WTC11 (cell line): ENCODE measurements at regions not wholly inside any gene's neighbourhood (a gene's known extent, or its start where the extent isn't known, plus 50 kb on each side); places are given as distances from the start of the nearest gene placed in this dataset.

ENCODE experiments used
- ATAC-seq: fragments of 200-7000 bp; cut with Tn5 transposase; 2 replicates; pipeline ENCODE4 v1.10.0; 2021; ENCODE audit warnings: mild to moderate bottlenecking, moderate library complexity
- CTCF ChIA-PET: fragments of 300-600 bp; sonication (Branson Sonifier 250); formaldehyde crosslinking; loops from one replicate; lab custom pipeline; 2021; ENCODE audit warnings: antibody characterized with exemption; lab: Charles Lee
- POLR2A ChIA-PET: fragments of 350-600 bp; sonication (Branson Sonifier 250); formaldehyde crosslinking; loops from one replicate; lab custom pipeline; 2021; ENCODE audit warnings: antibody characterized with exemption; lab: Charles Lee
- DNase-seq: peaks from one replicate; pipeline ENCODE4 v3.0.0; 2021; ENCODE audit warnings: low spot score
- H3K27ac Mint-ChIP-seq: 2 replicates; pipeline ENCODE4 v1.8.0; 2021; ENCODE audit warnings: mixed read lengths
- H3K27me3 Mint-ChIP-seq: 2 replicates; pipeline ENCODE4 v1.8.0; 2021; ENCODE audit warnings: low read depth, mild to moderate bottlenecking, moderate library complexity, mixed read lengths
- H3K36me3 Mint-ChIP-seq: 2 replicates; pipeline ENCODE4 v1.8.0; 2021; ENCODE audit warnings: mixed read lengths
- H3K4me1 Mint-ChIP-seq: 2 replicates; pipeline ENCODE4 v1.8.0; 2022; ENCODE audit warnings: mixed read lengths
- H3K4me3 Mint-ChIP-seq: 2 replicates; pipeline ENCODE4 v1.8.0; 2021; ENCODE audit warnings: mild to moderate bottlenecking, moderate library complexity, mixed read lengths
- H3K9me3 Mint-ChIP-seq: 2 replicates; pipeline ENCODE4 v1.8.0; 2021; ENCODE audit warnings: mixed read lengths
- ATF1 ChIP-seq: sonication (generic); formaldehyde crosslinking; IDR thresholded peaks from 2 replicates; pipeline ENCODE4 v1.8.1; 2023; ENCODE audit warnings: mild to moderate bottlenecking, moderate library complexity, missing genetic modification reagents
- ATF3 ChIP-seq: sonication (generic); formaldehyde crosslinking; conservative IDR thresholded peaks from 2 replicates; pipeline ENCODE4 v1.8.1; 2022; ENCODE audit warnings: mild to moderate bottlenecking, missing genetic modification reagents
- CBFB ChIP-seq: sonication (generic); formaldehyde crosslinking; IDR thresholded peaks from 2 replicates; pipeline ENCODE4 v1.8.1; 2022; ENCODE audit warnings: mild to moderate bottlenecking, low read depth, missing genetic modification reagents
- FOXJ3 ChIP-seq: sonication (generic); formaldehyde crosslinking; IDR thresholded peaks from 2 replicates; pipeline ENCODE4 v1.9.0; 2021; ENCODE audit warnings: missing genetic modification reagents, mild to moderate bottlenecking, borderline replicate concordance
- FOXK1 ChIP-seq: sonication (generic); formaldehyde crosslinking; IDR thresholded peaks from 2 replicates; pipeline ENCODE4 v1.8.0; 2022; ENCODE audit warnings: mild to moderate bottlenecking, moderate library complexity, missing genetic modification reagents
- FOXP1 ChIP-seq: sonication (generic); formaldehyde crosslinking; IDR thresholded peaks from 2 replicates; pipeline ENCODE4 v1.8.0; 2022; ENCODE audit warnings: missing genetic modification reagents, mild to moderate bottlenecking, moderate library complexity, borderline replicate concordance
- GRHL2 ChIP-seq: fragments of 250-450 bp; sonication (Bioruptor Pico); IDR thresholded peaks from 2 replicates; pipeline ENCODE4 v1.8.0; 2022; ENCODE audit warnings: mild to moderate bottlenecking, moderate library complexity; ENCODE audit not compliant: insufficient replicate concordance, severe bottlenecking
- HMGA2 ChIP-seq: fragments of 250-450 bp; sonication (Bioruptor Pico); IDR thresholded peaks from 2 replicates; pipeline ENCODE4 v1.4.0; 2021; ENCODE audit warnings: mild to moderate bottlenecking, moderate library complexity
- IRF1 ChIP-seq: sonication (generic); formaldehyde crosslinking; IDR thresholded peaks from 2 replicates; pipeline ENCODE4 v1.8.0; 2023; ENCODE audit warnings: missing genetic modification reagents
- JUN ChIP-seq: sonication (generic); formaldehyde crosslinking; IDR thresholded peaks from 2 replicates; pipeline ENCODE4 v1.8.0; 2023; ENCODE audit warnings: mild to moderate bottlenecking, missing genetic modification reagents
- MYBL2 ChIP-seq: sonication (generic); formaldehyde crosslinking; IDR thresholded peaks from 2 replicates; pipeline ENCODE4 v1.8.1; 2023; ENCODE audit warnings: mild to moderate bottlenecking, moderate library complexity, missing genetic modification reagents
- RORB ChIP-seq: fragments of 250-450 bp; sonication (Bioruptor Pico); IDR thresholded peaks from 2 replicates; pipeline ENCODE4 v1.9.0; 2021; ENCODE audit warnings: mild to moderate bottlenecking
- STAT6 ChIP-seq: sonication (generic); formaldehyde crosslinking; conservative IDR thresholded peaks from 2 replicates; pipeline ENCODE4 v1.8.1; 2023; ENCODE audit warnings: mild to moderate bottlenecking, low read depth, missing genetic modification reagents, moderate library complexity
- TEAD4 ChIP-seq: sonication (generic); formaldehyde crosslinking; IDR thresholded peaks from 2 replicates; pipeline ENCODE4 v1.8.0; 2022; ENCODE audit warnings: mild to moderate bottlenecking, missing genetic modification reagents
- TF ChIP-seq, protein P1 (sequence below): sonication (generic); formaldehyde crosslinking; IDR thresholded peaks from 2 replicates; pipeline ENCODE4 v1.8.1; 2023; ENCODE audit warnings: mild to moderate bottlenecking, missing genetic modification reagents
- TF ChIP-seq, protein P2 (sequence below): sonication (generic); formaldehyde crosslinking; IDR thresholded peaks from 2 replicates; pipeline ENCODE4 v1.8.1; 2023; ENCODE audit warnings: mild to moderate bottlenecking, moderate library complexity, missing genetic modification reagents
- TF ChIP-seq, protein P3 (sequence below): sonication (generic); formaldehyde crosslinking; IDR thresholded peaks from 2 replicates; pipeline ENCODE4 v1.8.0; 2022; ENCODE audit warnings: mild to moderate bottlenecking, missing genetic modification reagents
- TF ChIP-seq, protein P4 (sequence below): fragments of 250-450 bp; sonication (Bioruptor Pico); IDR thresholded peaks from 2 replicates; pipeline ENCODE4 v1.9.0; 2021; ENCODE audit warnings: mild to moderate bottlenecking

DNA sequence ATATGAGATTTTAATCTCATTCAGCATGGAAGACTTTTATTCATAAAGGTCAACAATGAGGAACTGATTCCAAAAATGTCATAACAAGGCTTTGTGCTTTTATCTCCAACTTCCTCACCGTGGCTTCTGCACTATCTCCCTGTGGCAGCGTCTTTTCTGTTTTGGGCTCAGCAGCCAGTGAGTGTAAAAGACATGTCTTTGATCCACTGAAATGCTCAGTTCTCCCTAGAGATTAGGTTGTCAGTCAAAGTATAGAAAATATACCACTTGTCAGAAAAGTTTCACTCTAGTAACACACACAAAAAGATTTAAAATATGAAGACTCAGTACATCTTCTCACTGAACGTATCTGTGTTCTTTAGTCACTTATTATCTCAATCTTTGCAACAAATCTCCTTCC, 901.8 kb upstream of the ZWINT start:
- Mint-ChIP-seq H3K4me1 (peaks cover 4% of the 10 kb centered on the region; the same call in 1 of the 2 replicates), H3K27ac (no peak overlapping the region), H3K9me3 (peaks cover 10% of the 10 kb centered on the region), H3K4me3 (no peak overlapping the region), H3K36me3 (no peaks in the 10 kb centered on the region), H3K27me3 (no peaks in the 10 kb centered on the region; the same call in 1 of the 2 replicates)
- ATAC-seq (no peak), DNase-seq (no peak)
- POLR2A ChIA-PET, result no interaction called here
- TF ChIP-seq FOXP1, result no peak
- no peak for TF ChIP-seq TEAD4 (CRISPR knock-in tag)
- TF ChIP-seq FOXJ3 (CRISPR knock-in tag), result no peak
- no peak for TF ChIP-seq CBFB (CRISPR knock-in tag)
- TF ChIP-seq, protein P1, sequence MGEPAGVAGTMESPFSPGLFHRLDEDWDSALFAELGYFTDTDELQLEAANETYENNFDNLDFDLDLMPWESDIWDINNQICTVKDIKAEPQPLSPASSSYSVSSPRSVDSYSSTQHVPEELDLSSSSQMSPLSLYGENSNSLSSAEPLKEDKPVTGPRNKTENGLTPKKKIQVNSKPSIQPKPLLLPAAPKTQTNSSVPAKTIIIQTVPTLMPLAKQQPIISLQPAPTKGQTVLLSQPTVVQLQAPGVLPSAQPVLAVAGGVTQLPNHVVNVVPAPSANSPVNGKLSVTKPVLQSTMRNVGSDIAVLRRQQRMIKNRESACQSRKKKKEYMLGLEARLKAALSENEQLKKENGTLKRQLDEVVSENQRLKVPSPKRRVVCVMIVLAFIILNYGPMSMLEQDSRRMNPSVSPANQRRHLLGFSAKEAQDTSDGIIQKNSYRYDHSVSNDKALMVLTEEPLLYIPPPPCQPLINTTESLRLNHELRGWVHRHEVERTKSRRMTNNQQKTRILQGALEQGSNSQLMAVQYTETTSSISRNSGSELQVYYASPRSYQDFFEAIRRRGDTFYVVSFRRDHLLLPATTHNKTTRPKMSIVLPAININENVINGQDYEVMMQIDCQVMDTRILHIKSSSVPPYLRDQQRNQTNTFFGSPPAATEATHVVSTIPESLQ (CRISPR knock-in tag), result no peak
- TF ChIP-seq RORB, result no peak
- TF ChIP-seq IRF1 (CRISPR knock-in tag), result no peak
- TF ChIP-seq MYBL2 (CRISPR knock-in tag), result no peak
- TF ChIP-seq HMGA2 (CRISPR knock-in tag), result no peak
- TF ChIP-seq ATF3 (CRISPR knock-in tag), result no peak
- TF ChIP-seq, protein P2, sequence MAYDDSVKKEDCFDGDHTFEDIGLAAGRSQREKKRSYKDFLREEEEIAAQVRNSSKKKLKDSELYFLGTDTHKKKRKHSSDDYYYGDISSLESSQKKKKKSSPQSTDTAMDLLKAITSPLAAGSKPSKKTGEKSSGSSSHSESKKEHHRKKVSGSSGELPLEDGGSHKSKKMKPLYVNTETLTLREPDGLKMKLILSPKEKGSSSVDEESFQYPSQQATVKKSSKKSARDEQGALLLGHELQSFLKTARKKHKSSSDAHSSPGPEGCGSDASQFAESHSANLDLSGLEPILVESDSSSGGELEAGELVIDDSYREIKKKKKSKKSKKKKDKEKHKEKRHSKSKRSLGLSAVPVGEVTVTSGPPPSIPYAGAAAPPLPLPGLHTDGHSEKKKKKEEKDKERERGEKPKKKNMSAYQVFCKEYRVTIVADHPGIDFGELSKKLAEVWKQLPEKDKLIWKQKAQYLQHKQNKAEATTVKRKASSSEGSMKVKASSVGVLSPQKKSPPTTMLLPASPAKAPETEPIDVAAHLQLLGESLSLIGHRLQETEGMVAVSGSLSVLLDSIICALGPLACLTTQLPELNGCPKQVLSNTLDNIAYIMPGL (CRISPR knock-in tag), result no peak
- TF ChIP-seq, protein P3, sequence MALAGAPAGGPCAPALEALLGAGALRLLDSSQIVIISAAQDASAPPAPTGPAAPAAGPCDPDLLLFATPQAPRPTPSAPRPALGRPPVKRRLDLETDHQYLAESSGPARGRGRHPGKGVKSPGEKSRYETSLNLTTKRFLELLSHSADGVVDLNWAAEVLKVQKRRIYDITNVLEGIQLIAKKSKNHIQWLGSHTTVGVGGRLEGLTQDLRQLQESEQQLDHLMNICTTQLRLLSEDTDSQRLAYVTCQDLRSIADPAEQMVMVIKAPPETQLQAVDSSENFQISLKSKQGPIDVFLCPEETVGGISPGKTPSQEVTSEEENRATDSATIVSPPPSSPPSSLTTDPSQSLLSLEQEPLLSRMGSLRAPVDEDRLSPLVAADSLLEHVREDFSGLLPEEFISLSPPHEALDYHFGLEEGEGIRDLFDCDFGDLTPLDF (CRISPR knock-in tag), result no peak
- TF ChIP-seq STAT6 (CRISPR knock-in tag), result no peak
- CTCF ChIA-PET, result no interaction called here

- ATAC-seq (no peak), DNase-seq (no peak)
- Mint-ChIP-seq H3K36me3 (no peaks in the 10 kb centered on the region), H3K27ac (no peak overlapping the region), H3K4me3 (no peak overlapping the region), H3K4me1 (peaks cover 8% of the 10 kb centered on the region), H3K9me3 (peaks cover 10% of the 10 kb centered on the region), H3K27me3 (no peaks in the 10 kb centered on the region; the same call in 1 of the 2 replicates)
- CTCF ChIA-PET, result no interaction called here
- POLR2A ChIA-PET, result no interaction called here
- TF ChIP-seq FOXK1 (CRISPR knock-in tag), result no peak
- TF ChIP-seq JUN, result no peak
- TF ChIP-seq, protein P4, sequence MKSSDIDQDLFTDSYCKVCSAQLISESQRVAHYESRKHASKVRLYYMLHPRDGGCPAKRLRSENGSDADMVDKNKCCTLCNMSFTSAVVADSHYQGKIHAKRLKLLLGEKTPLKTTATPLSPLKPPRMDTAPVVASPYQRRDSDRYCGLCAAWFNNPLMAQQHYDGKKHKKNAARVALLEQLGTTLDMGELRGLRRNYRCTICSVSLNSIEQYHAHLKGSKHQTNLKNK (CRISPR knock-in tag), result no peak
- no peak for TF ChIP-seq FOXP1
- TF ChIP-seq GRHL2 (CRISPR knock-in tag), result no peak
- no peak for TF ChIP-seq ATF1 (CRISPR knock-in tag)
These were observed 899.1 kb upstream of the ZWINT start for GRCh38 chr10:57260175-57260574.
